ENCODE measurements at regions not wholly inside any gene's neighbourhood (a gene's known extent, or its start where the extent isn't known, plus 50 kb on each side); places are given as distances from the start of the nearest gene placed in this dataset.

GRCh38 chrX:122584981-122585380 lies 599.1 kb upstream of the GRIA3 start:
- H3K27me3 Mint-ChIP-seq (ENCODE audit: low read depth): no peaks in the 10 kb centered on the region
- no peaks in the 10 kb centered on the region for H3K4me1 Mint-ChIP-seq
- DNase-seq (ENCODE audit: low read depth, low spot score): no peak
- no peak overlapping the region for H3K4me3 Mint-ChIP-seq
- peaks cover 12% of the 10 kb centered on the region for H3K9me3 Mint-ChIP-seq
- no peak overlapping the region for H3K27ac Mint-ChIP-seq (ENCODE audit: unreplicated experiment)
- TF ChIP-seq, protein P1, sequence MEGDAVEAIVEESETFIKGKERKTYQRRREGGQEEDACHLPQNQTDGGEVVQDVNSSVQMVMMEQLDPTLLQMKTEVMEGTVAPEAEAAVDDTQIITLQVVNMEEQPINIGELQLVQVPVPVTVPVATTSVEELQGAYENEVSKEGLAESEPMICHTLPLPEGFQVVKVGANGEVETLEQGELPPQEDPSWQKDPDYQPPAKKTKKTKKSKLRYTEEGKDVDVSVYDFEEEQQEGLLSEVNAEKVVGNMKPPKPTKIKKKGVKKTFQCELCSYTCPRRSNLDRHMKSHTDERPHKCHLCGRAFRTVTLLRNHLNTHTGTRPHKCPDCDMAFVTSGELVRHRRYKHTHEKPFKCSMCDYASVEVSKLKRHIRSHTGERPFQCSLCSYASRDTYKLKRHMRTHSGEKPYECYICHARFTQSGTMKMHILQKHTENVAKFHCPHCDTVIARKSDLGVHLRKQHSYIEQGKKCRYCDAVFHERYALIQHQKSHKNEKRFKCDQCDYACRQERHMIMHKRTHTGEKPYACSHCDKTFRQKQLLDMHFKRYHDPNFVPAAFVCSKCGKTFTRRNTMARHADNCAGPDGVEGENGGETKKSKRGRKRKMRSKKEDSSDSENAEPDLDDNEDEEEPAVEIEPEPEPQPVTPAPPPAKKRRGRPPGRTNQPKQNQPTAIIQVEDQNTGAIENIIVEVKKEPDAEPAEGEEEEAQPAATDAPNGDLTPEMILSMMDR (conservative IDR thresholded peaks at IDR 0.05): no peak
- peaks cover 2% of the 10 kb centered on the region for H3K36me3 Mint-ChIP-seq (ENCODE audit: low read depth)

- H3K27me3 Mint-ChIP-seq (ENCODE audit: low read depth): no peaks in the 10 kb centered on the region
- DNase-seq (ENCODE audit: low read depth, low spot score): no peak
- H3K4me3 Mint-ChIP-seq: no peak overlapping the region
- H3K36me3 Mint-ChIP-seq (ENCODE audit: low read depth): peaks cover 2% of the 10 kb centered on the region
- H3K4me1 Mint-ChIP-seq: no peaks in the 10 kb centered on the region
- H3K9me3 Mint-ChIP-seq: peaks cover 11% of the 10 kb centered on the region
- H3K27ac Mint-ChIP-seq (ENCODE audit: unreplicated experiment): no peak overlapping the region
- TF ChIP-seq, protein P1 (conservative IDR thresholded peaks at IDR 0.05): no peak
Observed at GRCh38 chrX:122586831-122587230, 597.2 kb upstream of the GRIA3 start.

- H3K27ac Mint-ChIP-seq (ENCODE audit: unreplicated experiment): no peak overlapping the region
- H3K9me3 Mint-ChIP-seq: peaks cover 3% of the 10 kb centered on the region
- H3K27me3 Mint-ChIP-seq (ENCODE audit: low read depth): no peaks in the 10 kb centered on the region
- no peak overlapping the region for H3K4me3 Mint-ChIP-seq
- H3K36me3 Mint-ChIP-seq (ENCODE audit: low read depth): no peaks in the 10 kb centered on the region
- no peaks in the 10 kb centered on the region for H3K4me1 Mint-ChIP-seq
- DNase-seq (ENCODE audit: low read depth, low spot score): no peak
- TF ChIP-seq, protein P1 (conservative IDR thresholded peaks at IDR 0.05): no peak
Observed at GRCh38 chrX:122591546-122591945, 592.5 kb upstream of the GRIA3 start.

- TF ChIP-seq, protein P1 (conservative IDR thresholded peaks at IDR 0.05): no peak
- DNase-seq (ENCODE audit: low read depth, low spot score): no peak
- H3K27me3 Mint-ChIP-seq (ENCODE audit: low read depth): no peaks in the 10 kb centered on the region
- H3K4me1 Mint-ChIP-seq: no peaks in the 10 kb centered on the region
- no peaks in the 10 kb centered on the region for H3K36me3 Mint-ChIP-seq (ENCODE audit: low read depth)
- H3K27ac Mint-ChIP-seq (ENCODE audit: unreplicated experiment): no peak overlapping the region
- no peak overlapping the region for H3K4me3 Mint-ChIP-seq
- H3K9me3 Mint-ChIP-seq: peaks cover 10% of the 10 kb centered on the region
Observed at GRCh38 chrX:122596998-122597397, 587.1 kb upstream of the GRIA3 start.

GRCh38 chrX:122622795-122623194 lies 561.3 kb upstream of the GRIA3 start:
- H3K9me3 Mint-ChIP-seq: peaks cover 14% of the 10 kb centered on the region
- H3K27ac Mint-ChIP-seq (ENCODE audit: unreplicated experiment): no peak overlapping the region
- DNase-seq (ENCODE audit: low read depth, low spot score): no peak
- TF ChIP-seq, protein P1 (conservative IDR thresholded peaks at IDR 0.05): no peak
- H3K4me1 Mint-ChIP-seq: no peaks in the 10 kb centered on the region
- H3K36me3 Mint-ChIP-seq (ENCODE audit: low read depth): peaks cover 5% of the 10 kb centered on the region
- H3K4me3 Mint-ChIP-seq: no peak overlapping the region
- H3K27me3 Mint-ChIP-seq (ENCODE audit: low read depth): no peaks in the 10 kb centered on the region

DNA sequence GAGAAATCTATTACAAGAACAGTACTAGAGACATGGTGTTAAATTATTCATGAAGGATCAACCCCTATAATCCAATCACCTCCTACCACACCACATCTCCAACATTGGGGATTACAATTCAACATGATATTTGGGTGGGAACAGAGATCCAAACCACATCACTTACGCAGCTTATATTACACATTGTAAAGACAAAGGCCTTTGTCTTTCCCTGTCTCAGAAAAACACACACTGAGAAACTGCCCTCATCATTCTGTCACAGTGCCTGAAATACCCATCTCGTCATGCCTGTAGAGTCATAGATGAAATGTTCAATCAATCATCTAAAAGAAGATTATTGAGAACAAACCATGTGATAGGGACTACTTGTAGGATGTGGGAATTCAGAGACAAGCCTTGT lies 558.8 kb upstream of the GRIA3 start:
- Mint-ChIP-seq H3K9me3 (peaks cover 9% of the 10 kb centered on the region), H3K27ac (ENCODE audit: unreplicated experiment) (no peak overlapping the region), H3K4me1 (no peaks in the 10 kb centered on the region), H3K4me3 (no peak overlapping the region), H3K36me3 (ENCODE audit: low read depth) (no peaks in the 10 kb centered on the region), H3K27me3 (ENCODE audit: low read depth) (no peaks in the 10 kb centered on the region)
- TF ChIP-seq, protein P1 (conservative IDR thresholded peaks at IDR 0.05): no peak
- no peak for DNase-seq (ENCODE audit: low read depth, low spot score)

All from neural crest cell (in vitro differentiated cells).